GM10248 (cell line): ENCODE measurements at regions not wholly inside any gene's neighbourhood (a gene's known extent, or its start where the extent isn't known, plus 50 kb on each side); places are given as distances from the start of the nearest gene placed in this dataset.
"Not testable (repeated sequence)": the region's sequence is repeated elsewhere in the genome, so short reads cannot be mapped to it uniquely, and the experiment has no call there.

Experiments
- CTCF ChIA-PET: fragments of 300-600 bp; sonication (Branson Sonifier 250); formaldehyde crosslinking; extraction: SDS; loops from one replicate; lab custom pipeline; 2021; ENCODE audit warnings: antibody characterized with exemption; lab: Yijun Ruan, JAX
- POLR2A ChIA-PET: fragments of 350-650 bp; sonication (Branson Sonifier 250); formaldehyde crosslinking; extraction: SDS; loops from one replicate; lab custom pipeline; 2020; ENCODE audit warnings: antibody characterized with exemption; lab: Yijun Ruan, JAX
- DNase-seq: peaks from one replicate; pipeline ENCODE4 v3.0.0; 2012; ENCODE audit errors: extremely low spot score
- TF ChIP-seq, protein P1 (sequence below): IDR thresholded peaks from 2 replicates; pipeline ENCODE4 v1.5.1; 2012; ENCODE audit warnings: mild to moderate bottlenecking, low read depth; ENCODE audit errors: extremely low read depth, missing control alignments, control extremely low read depth

- TF ChIP-seq, protein P1, sequence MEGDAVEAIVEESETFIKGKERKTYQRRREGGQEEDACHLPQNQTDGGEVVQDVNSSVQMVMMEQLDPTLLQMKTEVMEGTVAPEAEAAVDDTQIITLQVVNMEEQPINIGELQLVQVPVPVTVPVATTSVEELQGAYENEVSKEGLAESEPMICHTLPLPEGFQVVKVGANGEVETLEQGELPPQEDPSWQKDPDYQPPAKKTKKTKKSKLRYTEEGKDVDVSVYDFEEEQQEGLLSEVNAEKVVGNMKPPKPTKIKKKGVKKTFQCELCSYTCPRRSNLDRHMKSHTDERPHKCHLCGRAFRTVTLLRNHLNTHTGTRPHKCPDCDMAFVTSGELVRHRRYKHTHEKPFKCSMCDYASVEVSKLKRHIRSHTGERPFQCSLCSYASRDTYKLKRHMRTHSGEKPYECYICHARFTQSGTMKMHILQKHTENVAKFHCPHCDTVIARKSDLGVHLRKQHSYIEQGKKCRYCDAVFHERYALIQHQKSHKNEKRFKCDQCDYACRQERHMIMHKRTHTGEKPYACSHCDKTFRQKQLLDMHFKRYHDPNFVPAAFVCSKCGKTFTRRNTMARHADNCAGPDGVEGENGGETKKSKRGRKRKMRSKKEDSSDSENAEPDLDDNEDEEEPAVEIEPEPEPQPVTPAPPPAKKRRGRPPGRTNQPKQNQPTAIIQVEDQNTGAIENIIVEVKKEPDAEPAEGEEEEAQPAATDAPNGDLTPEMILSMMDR: no peak
- DNase-seq: no peak
- POLR2A ChIA-PET: no interaction called here
- CTCF ChIA-PET: no interaction called here
These were observed 608.5 kb downstream of the TMEM121 start for GRCh38 chr14:106134886-106135285.

- DNase-seq: peak; percentile 8
- TF ChIP-seq, protein P1: peak; percentile 3
- POLR2A ChIA-PET: no interaction called here
- CTCF ChIA-PET: interaction anchor here (1.2 to 1.6 kb wide), 4 partner anchors 10 to 168 kb away, joined by 3 to 5 read pairs (median 3); no protein-coding TSS in a partner anchor
These were observed 615.1 kb downstream of the TMEM121 start for GRCh38 chr14:106141242-106142220.

GRCh38 chr14:106145731-106146130 is 619.3 kb downstream of the TMEM121 start:
- POLR2A ChIA-PET, DNase-seq: not testable (repeated sequence)
- CTCF ChIA-PET: interaction anchor here (1.2 kb wide), 1 partner anchor 163 kb away, joined by 4 read pairs; no protein-coding TSS in a partner anchor

GRCh38 chr14:106153362-106153955 is 627.1 kb downstream of the TMEM121 start:
- DNase-seq, CTCF ChIA-PET, POLR2A ChIA-PET: not testable (repeated sequence)
- TF ChIP-seq, protein P1: peak; percentile 63

DNA sequence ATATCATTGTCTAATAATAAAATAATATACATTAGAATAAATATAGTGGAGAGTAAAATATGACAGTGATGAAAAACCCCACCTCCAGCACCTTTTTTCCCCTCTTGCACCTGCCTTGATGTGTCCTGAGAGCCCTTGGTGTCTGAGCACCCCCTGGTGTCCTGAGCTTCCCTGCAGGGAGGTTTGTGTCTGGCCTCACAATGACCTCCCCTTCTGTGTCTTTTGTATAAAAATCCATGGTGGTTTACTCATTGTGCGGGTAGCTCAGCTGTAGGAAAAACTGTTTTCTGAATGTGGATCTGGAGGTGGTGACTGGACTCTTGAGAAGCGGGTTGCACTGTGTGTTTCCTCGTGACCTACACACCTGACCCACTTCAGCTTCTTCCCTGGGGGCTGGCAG is 636.9 kb downstream of the TMEM121 start:
- ChIA-PET CTCF (interaction anchor here (1.5 kb wide), 1 partner anchor 254 kb away, joined by 3 read pairs; no protein-coding TSS in a partner anchor), POLR2A (no interaction called here)
- TF ChIP-seq, protein P1: no peak
- no peak for DNase-seq

- CTCF ChIA-PET: interaction anchor here (1.5 kb wide), 1 partner anchor 254 kb away, joined by 3 read pairs; no protein-coding TSS in a partner anchor
These were observed 637.4 kb downstream of the TMEM121 start for GRCh38 chr14:106163812-106164211.

GRCh38 chr14:106166232-106166631 is 639.8 kb downstream of the TMEM121 start:
- no peak for DNase-seq
- TF ChIP-seq, protein P1: no peak
- CTCF ChIA-PET: no interaction called here
- POLR2A ChIA-PET: no interaction called here

More at GRCh38 chr14:106163812-106164211, 637.4 kb downstream of the TMEM121 start:
- POLR2A ChIA-PET, DNase-seq: not testable (repeated sequence)
